PC-9 (cell line): ENCODE measurements at regions not wholly inside any gene's neighbourhood (a gene's known extent, or its start where the extent isn't known, plus 50 kb on each side); places are given as distances from the start of the nearest gene placed in this dataset.

Experiments
- BruUV-seq: library from RNA; stranded (reverse); fragments of 400-500 nt; replicated peaks from 2 replicates; lab custom pipeline; 2021; lab: Mats Ljungman, UMichigan
- CTCF ChIA-PET: fragments of 300-600 bp; sonication (Branson Sonifier 250); formaldehyde crosslinking; loops from one replicate; lab custom pipeline; 2022; ENCODE audit warnings: antibody characterized with exemption; lab: Charles Lee
- POLR2A ChIA-PET: fragments of 300-600 bp; sonication (Branson Sonifier 250); formaldehyde crosslinking; loops from one replicate; lab custom pipeline; 2022; ENCODE audit warnings: antibody characterized with exemption; ENCODE audit not compliant: unreplicated experiment; lab: Charles Lee
- DNase-seq, 2 experiments: peaks; one replicate each; pipeline versions ENCODE4 v3.0.0 to v3.0.0-alpha.2; 2015 to 2022; ENCODE audit warnings: mixed read lengths in 1 of 2
- H2AFZ ChIP-seq: fragments of 200-600 bp; sonication (generic); 2 replicates; pipeline ENCODE4 v1.8.1; 2017; ENCODE audit warnings: antibody characterized with exemption
- H3F3A ChIP-seq: fragments of 200-600 bp; sonication (generic); 2 replicates; pipeline ENCODE4 v1.8.1; 2017; ENCODE audit warnings: antibody characterized with exemption, mild to moderate bottlenecking, low read depth; ENCODE audit not compliant: insufficient read depth
- H3K27ac ChIP-seq: fragments of 200-600 bp; sonication (generic); 2 replicates; pipeline ENCODE4 v1.6.1; 2016; ENCODE audit warnings: mixed run types
- H3K27me3 ChIP-seq: fragments of 200-600 bp; sonication (generic); 2 replicates; pipeline ENCODE4 v1.6.1; 2016; ENCODE audit warnings: low read depth, mixed run types; ENCODE audit not compliant: insufficient read depth
- H3K36me3 ChIP-seq: fragments of 200-600 bp; sonication (generic); 2 replicates; pipeline ENCODE4 v1.6.1; 2016; ENCODE audit warnings: low read depth, mixed run types
- H3K4me1 ChIP-seq: fragments of 200-600 bp; sonication (generic); replicated peaks from 2 replicates; pipeline ENCODE4 v1.6.1; 2016; ENCODE audit warnings: mixed run types; ENCODE audit not compliant: insufficient read depth
- H3K4me2 ChIP-seq: fragments of 200-600 bp; sonication (generic); 2 replicates; pipeline ENCODE4 v1.6.1; 2017; ENCODE audit warnings: mixed run types
- H3K4me3 ChIP-seq: fragments of 200-600 bp; sonication (generic); 2 replicates; pipeline ENCODE4 v1.6.1; 2016; ENCODE audit warnings: mixed run types
- H3K79me2 ChIP-seq: fragments of 200-600 bp; sonication (generic); 2 replicates; pipeline ENCODE4 v1.6.1; 2017; ENCODE audit warnings: low read depth, mixed run types
- H3K9me2 ChIP-seq: fragments of 200-600 bp; sonication (generic); 2 replicates; pipeline ENCODE4 v1.8.1; 2017; ENCODE audit warnings: mild to moderate bottlenecking; ENCODE audit not compliant: insufficient read depth
- H3K9me3 ChIP-seq: fragments of 200-600 bp; sonication (generic); 2 replicates; pipeline ENCODE4 v1.8.1; 2016; ENCODE audit warnings: low read depth; ENCODE audit not compliant: insufficient read depth
- H4K20me1 ChIP-seq: fragments of 200-600 bp; sonication (generic); 2 replicates; pipeline ENCODE4 v1.8.1; 2017; ENCODE audit not compliant: insufficient read depth
- EZH2 ChIP-seq: fragments of 200-600 bp; sonication (generic); IDR thresholded peaks from 2 replicates; pipeline ENCODE4 v1.8.0; 2017; ENCODE audit warnings: antibody characterized with exemption, low read depth
- intact Hi-C: fragments of 100-400 bp; cut with micrococcal nuclease; formaldehyde crosslinking; loops from one replicate; pipeline ENCODE4 v1.10.0; 2022; ENCODE audit not compliant: unreplicated experiment
- TF ChIP-seq, protein P1 (sequence below): fragments of 200-600 bp; sonication (generic); conservative IDR thresholded peaks from 2 replicates; pipeline ENCODE4 v1.6.1; 2017; ENCODE audit warnings: mixed run types, antibody characterized with exemption, mild to moderate bottlenecking, moderate library complexity

DNA sequence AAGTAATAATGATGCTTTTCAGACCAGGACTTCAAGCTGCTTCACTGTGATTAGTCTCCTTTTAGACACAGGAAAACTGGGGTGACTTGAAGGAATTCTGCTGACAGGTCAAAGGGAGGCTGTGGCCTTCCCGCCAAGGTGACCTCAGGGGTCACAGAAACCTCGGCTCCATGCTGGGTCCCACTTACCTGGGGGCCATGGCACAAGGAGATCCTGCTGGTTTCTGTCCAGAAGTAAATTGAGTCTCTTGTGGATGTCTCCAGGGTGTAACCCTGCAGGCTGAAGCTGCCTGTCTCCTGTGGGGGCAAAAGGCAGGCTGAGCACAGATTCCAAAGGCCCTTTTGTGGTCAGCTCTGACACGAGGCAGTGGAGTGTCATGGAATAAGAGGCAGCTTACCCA is 138.7 kb upstream of the MED13L start:
- no TSS peak for BruUV-seq
- Histone ChIP-seq H3K4me2 (no peak overlapping the region), H3K79me2 (no peaks in the 10 kb centered on the region), H3K9me3 (no peaks in the 10 kb centered on the region), H3K4me1 (no peaks in the 10 kb centered on the region), H2AFZ (no peak overlapping the region), H3K27ac (no peak overlapping the region), H3K4me3 (no peak overlapping the region), H3K36me3 (no peaks in the 10 kb centered on the region), H3K9me2 (no peaks in the 10 kb centered on the region), H3K27me3 (no peaks in the 10 kb centered on the region), H4K20me1 (no peaks in the 10 kb centered on the region), H3F3A (peaks cover 6% of the 10 kb centered on the region; the same call in 1 of the 2 replicates)
- ChIA-PET CTCF (no interaction called here), POLR2A (interaction anchor here (0.6 kb wide), 1 partner anchor 160 kb away, joined by 4 read pairs; no protein-coding TSS in a partner anchor)
- intact Hi-C loops, result no loop called here
- no peak for TF ChIP-seq EZH2
- TF ChIP-seq, protein P1, sequence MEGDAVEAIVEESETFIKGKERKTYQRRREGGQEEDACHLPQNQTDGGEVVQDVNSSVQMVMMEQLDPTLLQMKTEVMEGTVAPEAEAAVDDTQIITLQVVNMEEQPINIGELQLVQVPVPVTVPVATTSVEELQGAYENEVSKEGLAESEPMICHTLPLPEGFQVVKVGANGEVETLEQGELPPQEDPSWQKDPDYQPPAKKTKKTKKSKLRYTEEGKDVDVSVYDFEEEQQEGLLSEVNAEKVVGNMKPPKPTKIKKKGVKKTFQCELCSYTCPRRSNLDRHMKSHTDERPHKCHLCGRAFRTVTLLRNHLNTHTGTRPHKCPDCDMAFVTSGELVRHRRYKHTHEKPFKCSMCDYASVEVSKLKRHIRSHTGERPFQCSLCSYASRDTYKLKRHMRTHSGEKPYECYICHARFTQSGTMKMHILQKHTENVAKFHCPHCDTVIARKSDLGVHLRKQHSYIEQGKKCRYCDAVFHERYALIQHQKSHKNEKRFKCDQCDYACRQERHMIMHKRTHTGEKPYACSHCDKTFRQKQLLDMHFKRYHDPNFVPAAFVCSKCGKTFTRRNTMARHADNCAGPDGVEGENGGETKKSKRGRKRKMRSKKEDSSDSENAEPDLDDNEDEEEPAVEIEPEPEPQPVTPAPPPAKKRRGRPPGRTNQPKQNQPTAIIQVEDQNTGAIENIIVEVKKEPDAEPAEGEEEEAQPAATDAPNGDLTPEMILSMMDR, result no peak
- no peak for DNase-seq

DNA sequence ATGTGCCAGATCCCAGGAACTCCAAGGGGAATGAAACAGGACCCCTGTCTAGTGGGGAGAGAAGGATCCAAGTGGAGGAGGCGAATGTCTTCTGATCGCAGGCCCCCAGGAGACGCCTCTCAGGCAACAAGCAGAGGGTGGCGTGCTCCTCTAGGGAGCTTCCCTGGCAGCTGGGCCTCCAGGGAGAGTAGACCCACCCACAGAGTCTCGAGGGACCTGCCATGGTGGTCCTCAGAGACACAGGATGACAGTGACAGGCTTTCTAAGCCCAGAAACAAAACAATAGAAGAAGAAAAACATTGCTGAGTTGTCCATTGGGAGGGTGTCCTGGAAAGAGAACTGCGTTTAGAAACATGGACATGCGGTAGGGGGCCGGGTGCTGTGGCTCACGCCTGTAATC is 140.6 kb upstream of the MAP1LC3B2 start:
- CTCF ChIA-PET, result no interaction called here
- H3K27ac ChIP-seq, result no peak overlapping the region
- peaks cover 15% of the 10 kb centered on the region; the same call in 1 of the 2 replicates for H3F3A ChIP-seq
- no peak for TF ChIP-seq EZH2
- no peaks in the 10 kb centered on the region for H3K79me2 ChIP-seq
- POLR2A ChIA-PET, result no interaction called here
- no TSS peak for BruUV-seq
- H3K36me3 ChIP-seq, result no peaks in the 10 kb centered on the region
- no peaks in the 10 kb centered on the region for H3K9me2 ChIP-seq
- DNase-seq, result no peak
- intact Hi-C loops, result no loop called here
- H4K20me1 ChIP-seq, result no peaks in the 10 kb centered on the region
- H3K9me3 ChIP-seq, result no peaks in the 10 kb centered on the region; the same call in 1 of the 2 replicates
- no peak overlapping the region for H3K4me3 ChIP-seq
- H2AFZ ChIP-seq, result no peak overlapping the region
- no peaks in the 10 kb centered on the region for H3K27me3 ChIP-seq
- H3K4me1 ChIP-seq, result peaks cover 11% of the 10 kb centered on the region
- H3K4me2 ChIP-seq, result no peak overlapping the region

DNA sequence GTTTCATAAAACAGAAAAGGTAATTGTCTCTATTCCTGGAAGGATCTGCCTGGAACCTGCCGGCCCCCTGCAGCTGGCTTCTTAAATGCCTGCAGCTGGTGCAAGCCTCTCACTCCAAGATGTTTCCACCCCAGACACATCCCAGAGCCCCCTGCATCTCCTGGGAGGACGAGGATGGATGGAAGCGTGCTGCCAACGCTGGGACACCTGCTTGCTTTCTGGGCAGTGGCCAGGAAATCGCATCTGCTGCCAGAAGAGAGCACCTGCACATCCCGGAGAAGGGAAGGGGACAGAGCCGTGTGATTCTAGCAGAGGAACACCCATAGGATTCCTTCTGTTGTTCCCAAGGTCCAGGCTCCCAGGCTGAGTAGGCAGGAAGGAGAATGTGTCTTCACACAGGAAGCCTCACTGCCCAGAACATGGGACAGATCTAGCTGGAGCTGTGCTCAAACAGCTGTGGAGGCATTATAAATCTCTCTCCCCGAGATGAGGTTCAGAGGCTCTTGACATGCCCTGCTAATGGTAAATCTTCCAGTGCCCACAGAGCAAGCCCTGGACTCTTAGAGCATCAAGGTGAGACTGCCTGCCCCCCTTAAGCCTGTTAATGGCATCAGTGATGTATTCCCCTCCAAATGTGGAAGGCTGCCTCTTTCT is 138.8 kb upstream of the MAP1LC3B2 start:
- H3K4me2 ChIP-seq, result no peak overlapping the region
- no peak overlapping the region for H2AFZ ChIP-seq
- H3K79me2 ChIP-seq, result no peaks in the 10 kb centered on the region
- no TSS peak for BruUV-seq
- H3F3A ChIP-seq, result peaks cover 15% of the 10 kb centered on the region
- TF ChIP-seq, protein P1, result no peak
- TF ChIP-seq EZH2, result no peak
- no peak for DNase-seq
- H3K9me3 ChIP-seq, result no peaks in the 10 kb centered on the region; the same call in 1 of the 2 replicates
- ChIA-PET CTCF (no interaction called here), POLR2A (no interaction called here)
- no peaks in the 10 kb centered on the region for H3K9me2 ChIP-seq
- intact Hi-C loops, result no loop called here
- H3K27me3 ChIP-seq, result no peaks in the 10 kb centered on the region
- no peak overlapping the region for H3K27ac ChIP-seq
- no peaks in the 10 kb centered on the region for H3K36me3 ChIP-seq
- no peak overlapping the region for H3K4me3 ChIP-seq
- H3K4me1 ChIP-seq, result peaks cover 17% of the 10 kb centered on the region
- H4K20me1 ChIP-seq, result no peaks in the 10 kb centered on the region
